ENCODE measurements at regions not wholly inside any gene's neighbourhood (a gene's known extent, or its start where the extent isn't known, plus 50 kb on each side); places are given as distances from the start of the nearest gene placed in this dataset.
A peak's percentile ranks its signal among the peaks of the same experiment; 100 is the strongest.

DNA sequence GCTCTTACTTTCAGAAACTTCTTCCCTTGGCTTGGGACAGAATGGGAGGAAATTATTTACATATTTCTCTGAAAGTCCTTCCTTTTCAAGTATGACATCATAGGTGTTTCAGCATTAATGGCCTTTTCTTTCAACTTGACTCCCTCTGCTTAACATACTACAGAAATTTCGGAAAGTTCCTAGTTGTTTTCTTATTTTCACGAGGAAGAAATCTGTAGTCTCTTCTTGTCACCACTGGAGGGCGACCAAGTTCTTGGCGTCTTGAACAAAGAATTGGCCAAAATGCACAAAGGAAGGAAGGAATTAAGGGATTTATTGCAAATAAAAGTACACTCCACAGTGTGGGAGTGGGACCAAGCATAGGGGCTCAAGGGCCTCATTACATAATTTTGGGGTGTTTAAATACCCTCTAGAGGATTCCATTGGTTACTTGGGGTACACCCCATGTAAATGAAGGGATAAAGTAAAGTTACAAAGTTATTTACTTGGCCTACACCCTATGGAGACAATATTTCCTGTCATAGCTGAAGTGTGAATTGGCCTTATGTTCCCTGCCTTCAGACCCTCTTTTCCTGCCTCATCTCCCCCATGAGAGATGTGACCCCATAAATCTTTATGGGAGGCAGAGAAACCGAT lies 70.4 kb downstream of the RPL10L start:
- no peaks in the 10 kb centered on the region; the same call in 1 of the 2 replicates for H3K27me3 Mint-ChIP-seq (ENCODE audit: low read depth)
- no peak overlapping the region for H3K4me3 Mint-ChIP-seq
- 0 out of 2 replicates have a peak, but pooled peaks cover 2% of the 10 kb centered on the region for H3K4me1 Mint-ChIP-seq
- TF ChIP-seq, protein P1, sequence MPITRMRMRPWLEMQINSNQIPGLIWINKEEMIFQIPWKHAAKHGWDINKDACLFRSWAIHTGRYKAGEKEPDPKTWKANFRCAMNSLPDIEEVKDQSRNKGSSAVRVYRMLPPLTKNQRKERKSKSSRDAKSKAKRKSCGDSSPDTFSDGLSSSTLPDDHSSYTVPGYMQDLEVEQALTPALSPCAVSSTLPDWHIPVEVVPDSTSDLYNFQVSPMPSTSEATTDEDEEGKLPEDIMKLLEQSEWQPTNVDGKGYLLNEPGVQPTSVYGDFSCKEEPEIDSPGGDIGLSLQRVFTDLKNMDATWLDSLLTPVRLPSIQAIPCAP (CRISPR knock-in tag; IDR thresholded peaks at IDR 0.05): no peak
- no peak for TF ChIP-seq ZNF138 (CRISPR knock-in tag; conservative IDR thresholded peaks at IDR 0.05)
- no peak for TF ChIP-seq CREM (CRISPR knock-in tag; IDR thresholded peaks at IDR 0.05)
- TF ChIP-seq ZNF416 (CRISPR knock-in tag; IDR thresholded peaks at IDR 0.05): no peak
- TF ChIP-seq, protein P2, sequence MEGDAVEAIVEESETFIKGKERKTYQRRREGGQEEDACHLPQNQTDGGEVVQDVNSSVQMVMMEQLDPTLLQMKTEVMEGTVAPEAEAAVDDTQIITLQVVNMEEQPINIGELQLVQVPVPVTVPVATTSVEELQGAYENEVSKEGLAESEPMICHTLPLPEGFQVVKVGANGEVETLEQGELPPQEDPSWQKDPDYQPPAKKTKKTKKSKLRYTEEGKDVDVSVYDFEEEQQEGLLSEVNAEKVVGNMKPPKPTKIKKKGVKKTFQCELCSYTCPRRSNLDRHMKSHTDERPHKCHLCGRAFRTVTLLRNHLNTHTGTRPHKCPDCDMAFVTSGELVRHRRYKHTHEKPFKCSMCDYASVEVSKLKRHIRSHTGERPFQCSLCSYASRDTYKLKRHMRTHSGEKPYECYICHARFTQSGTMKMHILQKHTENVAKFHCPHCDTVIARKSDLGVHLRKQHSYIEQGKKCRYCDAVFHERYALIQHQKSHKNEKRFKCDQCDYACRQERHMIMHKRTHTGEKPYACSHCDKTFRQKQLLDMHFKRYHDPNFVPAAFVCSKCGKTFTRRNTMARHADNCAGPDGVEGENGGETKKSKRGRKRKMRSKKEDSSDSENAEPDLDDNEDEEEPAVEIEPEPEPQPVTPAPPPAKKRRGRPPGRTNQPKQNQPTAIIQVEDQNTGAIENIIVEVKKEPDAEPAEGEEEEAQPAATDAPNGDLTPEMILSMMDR (IDR thresholded peaks at IDR 0.05): peak; percentile 49
- TF ChIP-seq, protein P3, sequence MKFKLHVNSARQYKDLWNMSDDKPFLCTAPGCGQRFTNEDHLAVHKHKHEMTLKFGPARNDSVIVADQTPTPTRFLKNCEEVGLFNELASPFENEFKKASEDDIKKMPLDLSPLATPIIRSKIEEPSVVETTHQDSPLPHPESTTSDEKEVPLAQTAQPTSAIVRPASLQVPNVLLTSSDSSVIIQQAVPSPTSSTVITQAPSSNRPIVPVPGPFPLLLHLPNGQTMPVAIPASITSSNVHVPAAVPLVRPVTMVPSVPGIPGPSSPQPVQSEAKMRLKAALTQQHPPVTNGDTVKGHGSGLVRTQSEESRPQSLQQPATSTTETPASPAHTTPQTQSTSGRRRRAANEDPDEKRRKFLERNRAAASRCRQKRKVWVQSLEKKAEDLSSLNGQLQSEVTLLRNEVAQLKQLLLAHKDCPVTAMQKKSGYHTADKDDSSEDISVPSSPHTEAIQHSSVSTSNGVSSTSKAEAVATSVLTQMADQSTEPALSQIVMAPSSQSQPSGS (CRISPR knock-in tag; IDR thresholded peaks at IDR 0.05; ENCODE audit: borderline replicate concordance, low read depth): no peak
- H3K36me3 Mint-ChIP-seq: peaks cover 9% of the 10 kb centered on the region
- peaks cover 16% of the 10 kb centered on the region for H3K9me3 Mint-ChIP-seq
- ChIA-PET POLR2A (no interaction called here), CTCF (no interaction called here)
- ATAC-seq (0 out of 2 replicates have a peak, but pooled peaks have one; percentile 28), DNase-seq (ENCODE audit: low spot score) (peak; percentile 16)
- no peak overlapping the region for H3K27ac Mint-ChIP-seq

DNA sequence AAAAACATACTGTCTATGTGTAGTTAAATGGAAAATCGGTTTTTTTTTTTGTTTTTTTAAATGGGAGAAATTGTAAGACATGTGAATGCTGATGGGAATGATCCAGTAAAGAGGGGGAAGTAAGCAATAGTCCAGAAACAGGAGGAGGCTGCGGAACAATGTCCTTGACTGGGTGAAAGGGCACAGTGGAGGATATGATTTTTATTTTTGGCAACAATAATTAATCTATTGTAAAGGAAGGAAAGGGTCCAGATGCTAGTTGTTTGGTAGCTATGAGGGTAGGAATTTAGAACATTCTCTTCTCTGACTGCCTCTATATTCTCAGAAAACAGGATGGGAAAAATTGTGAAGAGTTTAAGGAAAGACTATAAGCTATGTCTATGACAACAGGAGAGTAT lies 76.6 kb downstream of the RPL10L start:
- TF ChIP-seq, protein P4, sequence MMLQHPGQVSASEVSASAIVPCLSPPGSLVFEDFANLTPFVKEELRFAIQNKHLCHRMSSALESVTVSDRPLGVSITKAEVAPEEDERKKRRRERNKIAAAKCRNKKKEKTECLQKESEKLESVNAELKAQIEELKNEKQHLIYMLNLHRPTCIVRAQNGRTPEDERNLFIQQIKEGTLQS (CRISPR knock-in tag; conservative IDR thresholded peaks at IDR 0.05): no peak
- TF ChIP-seq MXD4 (CRISPR knock-in tag; IDR thresholded peaks at IDR 0.05; ENCODE audit: borderline replicate concordance) (no peak), NFE2L1 (CRISPR knock-in tag; IDR thresholded peaks at IDR 0.05) (no peak), TP53 (CRISPR knock-in tag; IDR thresholded peaks at IDR 0.05) (no peak), ZNF671 (CRISPR knock-in tag; IDR thresholded peaks at IDR 0.05) (no peak), FOXK1 (CRISPR knock-in tag; IDR thresholded peaks at IDR 0.05) (no peak), MYBL2 (CRISPR knock-in tag; IDR thresholded peaks at IDR 0.05) (no peak), IRF2 (CRISPR knock-in tag; IDR thresholded peaks at IDR 0.05; ENCODE audit: borderline replicate concordance, low read depth) (no peak), SMAD4 (CRISPR knock-in tag; IDR thresholded peaks at IDR 0.05) (no peak), FOXJ3 (CRISPR knock-in tag; IDR thresholded peaks at IDR 0.05; ENCODE audit: borderline replicate concordance) (no peak), TCF7 (CRISPR knock-in tag; IDR thresholded peaks at IDR 0.05; ENCODE audit: low read depth) (no peak), ZBTB21 (CRISPR knock-in tag; IDR thresholded peaks at IDR 0.05; ENCODE audit: borderline replicate concordance) (no peak), ZNF121 (CRISPR knock-in tag; IDR thresholded peaks at IDR 0.05) (no peak), ZNF138 (CRISPR knock-in tag; conservative IDR thresholded peaks at IDR 0.05) (no peak)
- TF ChIP-seq, protein P5, sequence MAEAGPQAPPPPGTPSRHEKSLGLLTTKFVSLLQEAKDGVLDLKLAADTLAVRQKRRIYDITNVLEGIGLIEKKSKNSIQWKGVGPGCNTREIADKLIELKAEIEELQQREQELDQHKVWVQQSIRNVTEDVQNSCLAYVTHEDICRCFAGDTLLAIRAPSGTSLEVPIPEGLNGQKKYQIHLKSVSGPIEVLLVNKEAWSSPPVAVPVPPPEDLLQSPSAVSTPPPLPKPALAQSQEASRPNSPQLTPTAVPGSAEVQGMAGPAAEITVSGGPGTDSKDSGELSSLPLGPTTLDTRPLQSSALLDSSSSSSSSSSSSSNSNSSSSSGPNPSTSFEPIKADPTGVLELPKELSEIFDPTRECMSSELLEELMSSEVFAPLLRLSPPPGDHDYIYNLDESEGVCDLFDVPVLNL (CRISPR knock-in tag; IDR thresholded peaks at IDR 0.05; ENCODE audit: borderline replicate concordance, low read depth): no peak
- TF ChIP-seq, protein P6, sequence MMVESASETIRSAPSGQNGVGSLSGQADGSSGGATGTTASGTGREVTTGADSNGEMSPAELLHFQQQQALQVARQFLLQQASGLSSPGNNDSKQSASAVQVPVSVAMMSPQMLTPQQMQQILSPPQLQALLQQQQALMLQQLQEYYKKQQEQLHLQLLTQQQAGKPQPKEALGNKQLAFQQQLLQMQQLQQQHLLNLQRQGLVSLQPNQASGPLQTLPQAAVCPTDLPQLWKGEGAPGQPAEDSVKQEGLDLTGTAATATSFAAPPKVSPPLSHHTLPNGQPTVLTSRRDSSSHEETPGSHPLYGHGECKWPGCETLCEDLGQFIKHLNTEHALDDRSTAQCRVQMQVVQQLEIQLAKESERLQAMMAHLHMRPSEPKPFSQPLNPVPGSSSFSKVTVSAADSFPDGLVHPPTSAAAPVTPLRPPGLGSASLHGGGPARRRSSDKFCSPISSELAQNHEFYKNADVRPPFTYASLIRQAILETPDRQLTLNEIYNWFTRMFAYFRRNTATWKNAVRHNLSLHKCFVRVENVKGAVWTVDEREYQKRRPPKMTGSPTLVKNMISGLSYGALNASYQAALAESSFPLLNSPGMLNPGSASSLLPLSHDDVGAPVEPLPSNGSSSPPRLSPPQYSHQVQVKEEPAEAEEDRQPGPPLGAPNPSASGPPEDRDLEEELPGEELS (CRISPR knock-in tag; IDR thresholded peaks at IDR 0.05): no peak
- TF ChIP-seq, protein P7, sequence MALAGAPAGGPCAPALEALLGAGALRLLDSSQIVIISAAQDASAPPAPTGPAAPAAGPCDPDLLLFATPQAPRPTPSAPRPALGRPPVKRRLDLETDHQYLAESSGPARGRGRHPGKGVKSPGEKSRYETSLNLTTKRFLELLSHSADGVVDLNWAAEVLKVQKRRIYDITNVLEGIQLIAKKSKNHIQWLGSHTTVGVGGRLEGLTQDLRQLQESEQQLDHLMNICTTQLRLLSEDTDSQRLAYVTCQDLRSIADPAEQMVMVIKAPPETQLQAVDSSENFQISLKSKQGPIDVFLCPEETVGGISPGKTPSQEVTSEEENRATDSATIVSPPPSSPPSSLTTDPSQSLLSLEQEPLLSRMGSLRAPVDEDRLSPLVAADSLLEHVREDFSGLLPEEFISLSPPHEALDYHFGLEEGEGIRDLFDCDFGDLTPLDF (CRISPR knock-in tag; IDR thresholded peaks at IDR 0.05): no peak
- TF ChIP-seq, protein P2 (IDR thresholded peaks at IDR 0.05): no peak
- TF ChIP-seq, protein P8, sequence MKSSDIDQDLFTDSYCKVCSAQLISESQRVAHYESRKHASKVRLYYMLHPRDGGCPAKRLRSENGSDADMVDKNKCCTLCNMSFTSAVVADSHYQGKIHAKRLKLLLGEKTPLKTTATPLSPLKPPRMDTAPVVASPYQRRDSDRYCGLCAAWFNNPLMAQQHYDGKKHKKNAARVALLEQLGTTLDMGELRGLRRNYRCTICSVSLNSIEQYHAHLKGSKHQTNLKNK (CRISPR knock-in tag; IDR thresholded peaks at IDR 0.05): no peak
- ChIA-PET POLR2A (no interaction called here), CTCF (interaction anchor here (1.1 kb wide), 1 partner anchor 84 kb away, joined by 4 read pairs; no protein-coding TSS in a partner anchor)
- Mint-ChIP-seq H3K4me3 (no peak overlapping the region), H3K4me1 (peaks cover 5% of the 10 kb centered on the region), H3K36me3 (peaks cover 4% of the 10 kb centered on the region; the same call in 1 of the 2 replicates), H3K9me3 (peaks cover 22% of the 10 kb centered on the region), H3K27ac (no peak overlapping the region), H3K27me3 (ENCODE audit: low read depth) (peaks cover 6% of the 10 kb centered on the region)
- DNase-seq (ENCODE audit: low spot score) (no peak), ATAC-seq (no peak)
